Superior temporal gyrus (tissue), 1 donor: ENCODE measurements at regions not wholly inside any gene's neighbourhood (a gene's known extent, or its start where the extent isn't known, plus 50 kb on each side); places are given as distances from the start of the nearest gene placed in this dataset.
"Not testable (repeated sequence)": the region's sequence is repeated elsewhere in the genome, so short reads cannot be mapped to it uniquely, and the experiment has no call there.

Source experiments
- DNase-seq: peaks from one replicate; pipeline ENCODE4 v3.0.0-alpha.2; 2016; ENCODE audit errors: extremely low spot score

- DNase-seq, result no peak
Observed at GRCh38 chr1:4476394-4476793, 178.0 kb upstream of the AJAP1 start.

GRCh38 chr1:4481451-4481850 lies 173.0 kb upstream of the AJAP1 start:
- DNase-seq, result no peak

- DNase-seq, result no peak
Observed at GRCh38 chr1:4482526-4482925, 171.9 kb upstream of the AJAP1 start.

- DNase-seq, result no peak
Observed at GRCh38 chr1:4483021-4483625, 171.3 kb upstream of the AJAP1 start.

GRCh38 chr1:4485398-4485797 lies 169.0 kb upstream of the AJAP1 start:
- peak; percentile 27 for DNase-seq

- DNase-seq, result no peak
Observed at GRCh38 chr1:4485878-4486277, 168.5 kb upstream of the AJAP1 start.

- DNase-seq, result no peak
Observed at GRCh38 chr1:4486408-4487120, 167.8 kb upstream of the AJAP1 start.

GRCh38 chr1:4488018-4488417 lies 166.4 kb upstream of the AJAP1 start:
- no peak for DNase-seq

GRCh38 chr1:4489486-4489885 lies 164.9 kb upstream of the AJAP1 start:
- DNase-seq, result no peak

- not testable (repeated sequence) for DNase-seq
Observed at GRCh38 chr1:4489992-4490391, 164.4 kb upstream of the AJAP1 start.

- DNase-seq, result no peak
Observed at GRCh38 chr1:4494027-4494426, 160.4 kb upstream of the AJAP1 start.

- DNase-seq, result no peak
Observed at GRCh38 chr1:4494558-4494957, 159.9 kb upstream of the AJAP1 start.

- no peak for DNase-seq
Observed at GRCh38 chr1:4495809-4496208, 158.6 kb upstream of the AJAP1 start.

- DNase-seq, result no peak
Observed at GRCh38 chr1:4500441-4500840, 154.0 kb upstream of the AJAP1 start.

GRCh38 chr1:4506591-4506990 lies 147.8 kb upstream of the AJAP1 start:
- no peak for DNase-seq

- no peak for DNase-seq
Observed at GRCh38 chr1:4509206-4509605, 145.2 kb upstream of the AJAP1 start.

GRCh38 chr1:4510276-4510691 lies 144.1 kb upstream of the AJAP1 start:
- DNase-seq, result peak; percentile 46

- DNase-seq, result no peak
Observed at GRCh38 chr1:4511374-4511773, 143.0 kb upstream of the AJAP1 start.

GRCh38 chr1:4512636-4513035 lies 141.8 kb upstream of the AJAP1 start:
- peak; percentile 51 for DNase-seq

- no peak for DNase-seq
Observed at GRCh38 chr1:4513685-4514084, 140.7 kb upstream of the AJAP1 start.

GRCh38 chr1:4515727-4516289 lies 138.6 kb upstream of the AJAP1 start:
- no peak for DNase-seq

GRCh38 chr1:4516596-4516995 lies 137.8 kb upstream of the AJAP1 start:
- no peak for DNase-seq

GRCh38 chr1:4517186-4517954 lies 137.0 kb upstream of the AJAP1 start:
- DNase-seq, result no peak
